GM23338 (cell line): ENCODE measurements at regions not wholly inside any gene's neighbourhood (a gene's known extent, or its start where the extent isn't known, plus 50 kb on each side); places are given as distances from the start of the nearest gene placed in this dataset.

Experiments used
- ATAC-seq: fragments of 200-7000 bp; cut with Tn5 transposase; 3 replicates; pipeline ENCODE4 v1.9.1; 2020
- DNase-seq: peaks from one replicate; pipeline ENCODE4 v3.0.0-alpha.2; 2015; ENCODE audit warnings: low spot score
- H2AFZ ChIP-seq: fragments of 200-600 bp; sonication (generic); 2 replicates; pipeline ENCODE4 v1.8.0; 2016; ENCODE audit warnings: antibody characterized with exemption, mild to moderate bottlenecking, moderate library complexity
- H3F3A ChIP-seq: fragments of 200-600 bp; sonication (generic); replicated peaks from 2 replicates; pipeline ENCODE4 v1.8.0; 2017; ENCODE audit warnings: antibody characterized with exemption, mixed run types, low read depth
- H3K27ac ChIP-seq: fragments of 200-600 bp; sonication (generic); 2 replicates; pipeline ENCODE4 v1.6.1; 2016; ENCODE audit warnings: low read depth
- H3K27me3 ChIP-seq: fragments of 200-600 bp; sonication (generic); 2 replicates; pipeline ENCODE4 v1.8.0; 2016; ENCODE audit warnings: mild to moderate bottlenecking, mixed run types, moderate library complexity; ENCODE audit not compliant: insufficient read depth
- H3K36me3 ChIP-seq: fragments of 200-600 bp; sonication (generic); 2 replicates; pipeline ENCODE4 v1.8.0; 2016; ENCODE audit warnings: mild to moderate bottlenecking; ENCODE audit not compliant: insufficient read depth
- H3K4me1 ChIP-seq: fragments of 200-600 bp; sonication (generic); 2 replicates; pipeline ENCODE4 v1.8.0; 2016; ENCODE audit warnings: mild to moderate bottlenecking, moderate library complexity; ENCODE audit not compliant: insufficient read depth
- H3K4me2 ChIP-seq: fragments of 200-600 bp; sonication (generic); 2 replicates; pipeline ENCODE4 v1.7.1; 2017; ENCODE audit warnings: mixed run types
- H3K4me3 ChIP-seq: fragments of 200-600 bp; sonication (generic); 2 replicates; pipeline ENCODE4 v1.6.1; 2016; ENCODE audit warnings: mixed run types
- H3K79me2 ChIP-seq: fragments of 200-600 bp; sonication (generic); replicated peaks from 2 replicates; pipeline ENCODE4 v1.8.0; 2017; ENCODE audit warnings: mild to moderate bottlenecking; ENCODE audit not compliant: insufficient read depth
- H3K9me2 ChIP-seq: fragments of 200-600 bp; sonication (generic); 2 replicates; pipeline ENCODE4 v1.8.0; 2017; ENCODE audit not compliant: insufficient read depth
- H4K20me1 ChIP-seq: fragments of 200-600 bp; sonication (generic); replicated peaks from 2 replicates; pipeline ENCODE4 v1.8.0; 2017; ENCODE audit warnings: mild to moderate bottlenecking; ENCODE audit not compliant: insufficient read depth
- H3K27ac Mint-ChIP-seq: 2 replicates; pipeline ENCODE4 v1.8.0; 2020; ENCODE audit warnings: inconsistent platforms, mild to moderate bottlenecking, moderate library complexity, mixed read lengths
- H3K27me3 Mint-ChIP-seq: 3 replicates; pipeline ENCODE4 v1.8.0; 2022; ENCODE audit warnings: low read depth, mild to moderate bottlenecking, moderate library complexity, mixed read lengths, inconsistent platforms; ENCODE audit not compliant: insufficient read depth, poor library complexity
- H3K36me3 Mint-ChIP-seq: 3 replicates; pipeline ENCODE4 v1.8.0; 2021; ENCODE audit warnings: low read depth, mild to moderate bottlenecking, inconsistent platforms, moderate library complexity, mixed read lengths
- H3K4me1 Mint-ChIP-seq: 3 replicates; pipeline ENCODE4 v1.8.0; 2020; ENCODE audit warnings: mild to moderate bottlenecking, inconsistent platforms, mixed read lengths
- H3K4me3 Mint-ChIP-seq: 3 replicates; pipeline ENCODE4 v1.8.0; 2021; ENCODE audit warnings: moderate library complexity, mild to moderate bottlenecking, inconsistent platforms, mixed read lengths
- H3K9me3 Mint-ChIP-seq: 3 replicates; pipeline ENCODE4 v1.8.0; 2020; ENCODE audit warnings: moderate library complexity, mild to moderate bottlenecking, inconsistent platforms, mixed read lengths
- CTCF ChIP-seq, 2 experiments: fragments of 200-600 bp in 1 of 2; sonication (generic) in 1 of 2; conservative IDR thresholded peaks; 2 replicates each; pipeline versions ENCODE4 v1.5.1 to v1.6.1; 2016 to 2017; ENCODE audit warnings: antibody characterized with exemption in 2 of 2, low read depth in 2 of 2, mild to moderate bottlenecking in 2 of 2, moderate library complexity in 1 of 2
- ETS1 ChIP-seq: IDR thresholded peaks from 2 replicates; pipeline ENCODE4 v1.6.1; 2016; ENCODE audit warnings: antibody characterized with exemption
- EZH2phosphoT487 ChIP-seq: fragments of 200-600 bp; sonication (generic); IDR thresholded peaks from one replicate; pipeline ENCODE4 v1.8.1; 2018; ENCODE audit warnings: antibody characterized with exemption; ENCODE audit not compliant: unreplicated experiment
- NANOG ChIP-seq: IDR thresholded peaks from 2 replicates; pipeline ENCODE4 v1.6.1; 2016; ENCODE audit warnings: antibody characterized with exemption, borderline replicate concordance
- ZNF114 ChIP-seq: fragments of 250-450 bp; sonication (Bioruptor Pico); IDR thresholded peaks from 2 replicates; pipeline ENCODE4 v1.5.0; 2020; ENCODE audit warnings: mild to moderate bottlenecking, moderate library complexity
- ZNF462 ChIP-seq: fragments of 250-450 bp; sonication (Bioruptor Pico); IDR thresholded peaks from 2 replicates; pipeline ENCODE4 v1.5.0; 2020; ENCODE audit warnings: mild to moderate bottlenecking, moderate library complexity

GRCh38 chr12:91395628-91396135 lies 213.1 kb upstream of the DCN start (continued):
- no peak for TF ChIP-seq ZNF462
- no peak for TF ChIP-seq CTCF (conservative IDR thresholded peaks at IDR 0.05; ENCODE audit: low read depth in 2 of 2)

GRCh38 chr12:91394903-91395302 lies 212.3 kb upstream of the DCN start:
- Histone ChIP-seq H3K4me2 (no peak overlapping the region), H4K20me1 (no peaks in the 10 kb centered on the region), H3K4me1 (no peaks in the 10 kb centered on the region), H3K9me2 (peaks cover 19% of the 10 kb centered on the region), H3K4me3 (no peak overlapping the region), H2AFZ (no peak overlapping the region), H3K36me3 (no peaks in the 10 kb centered on the region), H3K79me2 (no peaks in the 10 kb centered on the region), H3K27me3 (no peaks in the 10 kb centered on the region), H3F3A (no peaks in the 10 kb centered on the region), H3K27ac (no peak overlapping the region)
- H3K9me3 Mint-ChIP-seq = peaks cover 27% of the 10 kb centered on the region
- peaks cover 21% of the 10 kb centered on the region for H3K36me3 Mint-ChIP-seq
- no peaks in the 10 kb centered on the region for H3K27me3 Mint-ChIP-seq
- no peaks in the 10 kb centered on the region for H3K4me1 Mint-ChIP-seq
- H3K27ac Mint-ChIP-seq = no peak overlapping the region
- ATAC-seq = no peak
- no peak for DNase-seq
- H3K4me3 Mint-ChIP-seq = no peak overlapping the region
- TF ChIP-seq ETS1 (no peak), NANOG (no peak), ZNF114 (CRISPR knock-in tag) (no peak), ZNF462 (no peak), EZH2phosphoT487 (no peak)
